BJ (cell line): ENCODE measurements at regions not wholly inside any gene's neighbourhood (a gene's known extent, or its start where the extent isn't known, plus 50 kb on each side); places are given as distances from the start of the nearest gene placed in this dataset.
"Not testable (repeated sequence)": the region's sequence is repeated elsewhere in the genome, so short reads cannot be mapped to it uniquely, and the experiment has no call there.

Experiments used
- CTCF ChIA-PET: fragments of 350-600 bp; formaldehyde crosslinking; extraction: SDS; loops from one replicate; lab custom pipeline; 2021; ENCODE audit warnings: antibody characterized with exemption, inconsistent platforms; lab: Yijun Ruan, JAX
- POLR2A ChIA-PET: fragments of 300-600 bp; sonication (Branson Sonifier 250); formaldehyde crosslinking; extraction: SDS; loops from one replicate; lab custom pipeline; 2021; ENCODE audit warnings: antibody characterized with exemption; lab: Charles Lee
- DNase-seq: peaks from one replicate; pipeline ENCODE4 v3.0.0-alpha.2; 2011; ENCODE audit warnings: low read depth
- H3K27me3 ChIP-seq: 2 replicates; pipeline ENCODE4 v1.6.0; 2011; ENCODE audit warnings: low read length; ENCODE audit not compliant: control insufficient read depth, insufficient read depth
- H3K36me3 ChIP-seq: 2 replicates; pipeline ENCODE4 v1.5.1; 2011; ENCODE audit warnings: low read length; ENCODE audit not compliant: control insufficient read depth, insufficient read depth
- H3K4me3 ChIP-seq: 2 replicates; pipeline ENCODE4 v1.5.1; 2011; ENCODE audit warnings: low read depth, mild to moderate bottlenecking, control low read depth, low read length
- CTCF ChIP-seq: IDR thresholded peaks from 2 replicates; pipeline ENCODE4 v1.5.1; 2011; ENCODE audit warnings: low read depth, mild to moderate bottlenecking, control low read depth, inconsistent platforms, low read length, moderate library complexity; ENCODE audit not compliant: insufficient read depth

- no peak for DNase-seq
- Histone ChIP-seq H3K27me3 (no peaks in the 10 kb centered on the region), H3K4me3 (no peak overlapping the region), H3K36me3 (no peaks in the 10 kb centered on the region)
- TF ChIP-seq CTCF: no peak
- ChIA-PET POLR2A (no interaction called here), CTCF (interaction anchor here (0.8 to 1.6 kb wide), 2 partner anchors 21 to 572 kb away, joined by 4 read pairs; no protein-coding TSS in a partner anchor)
Measured at GRCh38 chr12:46698003-46698402, 127.8 kb downstream of the SLC38A4 start.

GRCh38 chr12:46693518-46693917 is 132.3 kb downstream of the SLC38A4 start:
- DNase-seq: no peak
- Histone ChIP-seq H3K27me3 (no peaks in the 10 kb centered on the region), H3K4me3 (no peak overlapping the region), H3K36me3 (no peaks in the 10 kb centered on the region)
- TF ChIP-seq CTCF: no peak
- CTCF ChIA-PET: no interaction called here
- POLR2A ChIA-PET: no interaction called here

- no peak for TF ChIP-seq CTCF
- no peaks in the 10 kb centered on the region for H3K27me3 ChIP-seq
- H3K4me3 ChIP-seq: no peak overlapping the region
- ChIA-PET CTCF (no interaction called here), POLR2A (no interaction called here)
- DNase-seq: no peak
- H3K36me3 ChIP-seq: no peaks in the 10 kb centered on the region
Measured at GRCh38 chr12:46693034-46693433, 132.8 kb downstream of the SLC38A4 start.

GRCh38 chr12:46692606-46693005 is 133.2 kb downstream of the SLC38A4 start:
- TF ChIP-seq CTCF: no peak
- no peaks in the 10 kb centered on the region for H3K36me3 ChIP-seq
- POLR2A ChIA-PET: no interaction called here
- CTCF ChIA-PET: no interaction called here
- DNase-seq: no peak
- no peak overlapping the region for H3K4me3 ChIP-seq
- H3K27me3 ChIP-seq: no peaks in the 10 kb centered on the region

GRCh38 chr12:46686267-46686942 is 139.4 kb downstream of the SLC38A4 start:
- Histone ChIP-seq H3K4me3 (no peak overlapping the region), H3K27me3 (no peaks in the 10 kb centered on the region), H3K36me3 (no peaks in the 10 kb centered on the region)
- DNase-seq: no peak
- ChIA-PET POLR2A (no interaction called here), CTCF (interaction anchor here (0.8 to 3.6 kb wide), 2 partner anchors 10 to 20 kb away, joined by 3 to 18 read pairs; no protein-coding TSS in a partner anchor)
- TF ChIP-seq CTCF: no peak

GRCh38 chr12:46684243-46684642 is 141.6 kb downstream of the SLC38A4 start:
- POLR2A ChIA-PET, DNase-seq, H3K27me3 ChIP-seq, H3K36me3 ChIP-seq, H3K4me3 ChIP-seq: not testable (repeated sequence)
- CTCF ChIA-PET: interaction anchor here (3.6 kb wide), 1 partner anchor 8 kb away, joined by 18 read pairs; no protein-coding TSS in a partner anchor
